MM.1S (cell line): ENCODE measurements at regions not wholly inside any gene's neighbourhood (a gene's known extent, or its start where the extent isn't known, plus 50 kb on each side); places are given as distances from the start of the nearest gene placed in this dataset.

ENCODE experiments used
- DNase-seq: peaks from one replicate; pipeline ENCODE4 v3.0.0-alpha.2; 2015
- H2AFZ ChIP-seq: fragments of 300-600 bp; sonication (generic); 2 replicates; pipeline ENCODE4 v1.6.0; 2016; ENCODE audit warnings: antibody characterized with exemption, low read length
- H3F3A ChIP-seq: fragments of 300-600 bp; sonication (generic); 2 replicates; pipeline ENCODE4 v1.6.1; 2016; ENCODE audit warnings: mild to moderate bottlenecking, antibody characterized with exemption, low read length, moderate library complexity, mixed read lengths; ENCODE audit not compliant: insufficient read depth
- H3K27ac ChIP-seq: fragments of 300-600 bp; sonication (generic); 2 replicates; pipeline ENCODE4 v1.5.1; 2016; ENCODE audit warnings: mild to moderate bottlenecking, low read length
- H3K27me3 ChIP-seq: fragments of 300-600 bp; sonication (generic); replicated peaks from 2 replicates; pipeline ENCODE4 v1.6.0; 2016; ENCODE audit warnings: low read length; ENCODE audit not compliant: insufficient read depth
- H3K36me3 ChIP-seq: fragments of 300-600 bp; sonication (generic); replicated peaks from 2 replicates; pipeline ENCODE4 v1.6.1; 2016; ENCODE audit warnings: mild to moderate bottlenecking, low read length, mixed read lengths; ENCODE audit not compliant: insufficient read depth
- H3K4me1 ChIP-seq: fragments of 300-600 bp; sonication (generic); 2 replicates; pipeline ENCODE4 v1.6.1; 2016; ENCODE audit warnings: low read length, mixed read lengths
- H3K4me2 ChIP-seq: fragments of 300-600 bp; sonication (generic); 2 replicates; pipeline ENCODE4 v1.6.0; 2016; ENCODE audit warnings: low read depth, low read length
- H3K4me3 ChIP-seq: fragments of 300-600 bp; sonication (generic); 2 replicates; pipeline ENCODE4 v1.5.1; 2016; ENCODE audit warnings: low read length, mixed read lengths
- H3K79me2 ChIP-seq: fragments of 300-600 bp; sonication (generic); 2 replicates; pipeline ENCODE4 v1.6.1; 2016; ENCODE audit warnings: mixed run types, low read length, mixed read lengths
- H3K9ac ChIP-seq: fragments of 300-600 bp; sonication (generic); 2 replicates; pipeline ENCODE4 v1.6.1; 2016; ENCODE audit warnings: low read length, mixed read lengths
- H3K9me2 ChIP-seq: fragments of 300-600 bp; sonication (generic); replicated peaks from 2 replicates; pipeline ENCODE4 v1.6.1; 2016; ENCODE audit warnings: mild to moderate bottlenecking, low read length, mixed read lengths; ENCODE audit not compliant: insufficient read depth
- H3K9me3 ChIP-seq: fragments of 300-600 bp; sonication (generic); replicated peaks from 2 replicates; pipeline ENCODE4 v1.6.1; 2016; ENCODE audit warnings: mild to moderate bottlenecking, low read length, mixed read lengths; ENCODE audit not compliant: insufficient read depth
- H4K20me1 ChIP-seq: fragments of 300-600 bp; sonication (generic); 2 replicates; pipeline ENCODE4 v1.6.1; 2016; ENCODE audit warnings: mild to moderate bottlenecking, low read length, moderate library complexity, mixed read lengths; ENCODE audit not compliant: insufficient read depth
- EZH2 ChIP-seq: fragments of 300-600 bp; sonication (generic); optimal IDR thresholded peaks from 2 replicates; pipeline ENCODE3; 2017; ENCODE audit warnings: low read depth, mild to moderate bottlenecking, antibody characterized with exemption, low read length, mixed read lengths
- EZH2phosphoT487 ChIP-seq: fragments of 300-600 bp; sonication (generic); IDR thresholded peaks from 2 replicates; pipeline ENCODE4 v1.6.1; 2018; ENCODE audit warnings: antibody characterized with exemption, low read length
- TF ChIP-seq, protein P1 (sequence below): fragments of 300-600 bp; sonication (generic); IDR thresholded peaks from 2 replicates; pipeline ENCODE4 v1.5.1; 2016; ENCODE audit warnings: antibody characterized with exemption, low read length, mixed read lengths

DNA sequence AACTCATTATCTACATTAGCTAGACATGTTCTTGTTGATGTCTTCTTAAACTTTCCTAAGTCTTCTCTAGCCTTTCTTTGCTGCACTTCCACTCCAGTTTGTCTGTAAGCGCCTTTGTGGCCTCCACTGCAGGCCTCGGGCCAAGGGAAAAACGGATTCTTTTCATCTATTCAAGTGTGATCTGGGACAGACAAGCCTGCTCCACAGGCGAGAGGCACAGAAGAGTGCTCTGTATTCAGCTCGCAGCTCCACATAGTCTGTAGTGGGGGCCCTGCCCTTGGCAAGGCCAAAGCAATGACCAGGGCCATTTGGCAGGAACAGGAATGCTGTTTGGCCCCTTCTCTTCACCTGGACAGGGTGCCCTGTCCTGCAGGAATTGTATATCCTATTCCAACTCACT is 84.1 kb upstream of the BARX2 start:
- Histone ChIP-seq H2AFZ (no peak overlapping the region), H3K4me2 (no peak overlapping the region), H3K79me2 (no peaks in the 10 kb centered on the region), H3K4me1 (no peaks in the 10 kb centered on the region), H3K27ac (no peak overlapping the region), H3K9me3 (no peaks in the 10 kb centered on the region), H3F3A (no peaks in the 10 kb centered on the region), H3K9ac (no peak overlapping the region), H3K9me2 (no peaks in the 10 kb centered on the region), H3K27me3 (no peaks in the 10 kb centered on the region), H4K20me1 (no peaks in the 10 kb centered on the region), H3K4me3 (no peak overlapping the region), H3K36me3 (no peaks in the 10 kb centered on the region)
- no peak for TF ChIP-seq EZH2
- no peak for TF ChIP-seq EZH2phosphoT487
- TF ChIP-seq, protein P1, sequence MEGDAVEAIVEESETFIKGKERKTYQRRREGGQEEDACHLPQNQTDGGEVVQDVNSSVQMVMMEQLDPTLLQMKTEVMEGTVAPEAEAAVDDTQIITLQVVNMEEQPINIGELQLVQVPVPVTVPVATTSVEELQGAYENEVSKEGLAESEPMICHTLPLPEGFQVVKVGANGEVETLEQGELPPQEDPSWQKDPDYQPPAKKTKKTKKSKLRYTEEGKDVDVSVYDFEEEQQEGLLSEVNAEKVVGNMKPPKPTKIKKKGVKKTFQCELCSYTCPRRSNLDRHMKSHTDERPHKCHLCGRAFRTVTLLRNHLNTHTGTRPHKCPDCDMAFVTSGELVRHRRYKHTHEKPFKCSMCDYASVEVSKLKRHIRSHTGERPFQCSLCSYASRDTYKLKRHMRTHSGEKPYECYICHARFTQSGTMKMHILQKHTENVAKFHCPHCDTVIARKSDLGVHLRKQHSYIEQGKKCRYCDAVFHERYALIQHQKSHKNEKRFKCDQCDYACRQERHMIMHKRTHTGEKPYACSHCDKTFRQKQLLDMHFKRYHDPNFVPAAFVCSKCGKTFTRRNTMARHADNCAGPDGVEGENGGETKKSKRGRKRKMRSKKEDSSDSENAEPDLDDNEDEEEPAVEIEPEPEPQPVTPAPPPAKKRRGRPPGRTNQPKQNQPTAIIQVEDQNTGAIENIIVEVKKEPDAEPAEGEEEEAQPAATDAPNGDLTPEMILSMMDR: no peak
- DNase-seq: no peak

DNA sequence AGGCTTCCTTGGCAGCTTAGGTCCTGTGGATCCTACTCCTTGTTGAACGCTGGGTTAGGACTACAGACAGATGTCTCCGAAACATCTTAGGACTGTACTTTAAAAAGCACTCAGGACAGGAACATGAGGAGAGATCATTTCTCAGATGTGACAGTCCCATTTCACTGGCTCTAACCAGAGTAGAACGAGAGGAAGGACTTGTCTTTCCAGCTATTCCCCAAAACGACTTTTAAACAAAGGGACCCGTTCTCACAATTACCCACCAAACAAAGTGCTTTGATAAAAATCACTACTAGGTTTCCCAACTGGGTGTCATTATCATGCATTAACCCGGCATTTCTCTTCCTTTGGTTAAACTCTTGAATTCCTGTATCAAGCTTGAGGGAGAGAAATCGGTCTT is 84.7 kb upstream of the BARX2 start:
- Histone ChIP-seq H3K27me3 (no peaks in the 10 kb centered on the region), H3F3A (no peaks in the 10 kb centered on the region), H3K4me1 (no peaks in the 10 kb centered on the region), H3K9ac (no peak overlapping the region), H3K4me3 (no peak overlapping the region), H3K79me2 (no peaks in the 10 kb centered on the region), H3K27ac (no peak overlapping the region), H3K36me3 (no peaks in the 10 kb centered on the region), H3K9me3 (no peaks in the 10 kb centered on the region), H4K20me1 (no peaks in the 10 kb centered on the region), H2AFZ (no peak overlapping the region), H3K4me2 (no peak overlapping the region), H3K9me2 (no peaks in the 10 kb centered on the region)
- no peak for DNase-seq
- TF ChIP-seq EZH2phosphoT487 (no peak), EZH2 (no peak)
- TF ChIP-seq, protein P1: no peak

DNA sequence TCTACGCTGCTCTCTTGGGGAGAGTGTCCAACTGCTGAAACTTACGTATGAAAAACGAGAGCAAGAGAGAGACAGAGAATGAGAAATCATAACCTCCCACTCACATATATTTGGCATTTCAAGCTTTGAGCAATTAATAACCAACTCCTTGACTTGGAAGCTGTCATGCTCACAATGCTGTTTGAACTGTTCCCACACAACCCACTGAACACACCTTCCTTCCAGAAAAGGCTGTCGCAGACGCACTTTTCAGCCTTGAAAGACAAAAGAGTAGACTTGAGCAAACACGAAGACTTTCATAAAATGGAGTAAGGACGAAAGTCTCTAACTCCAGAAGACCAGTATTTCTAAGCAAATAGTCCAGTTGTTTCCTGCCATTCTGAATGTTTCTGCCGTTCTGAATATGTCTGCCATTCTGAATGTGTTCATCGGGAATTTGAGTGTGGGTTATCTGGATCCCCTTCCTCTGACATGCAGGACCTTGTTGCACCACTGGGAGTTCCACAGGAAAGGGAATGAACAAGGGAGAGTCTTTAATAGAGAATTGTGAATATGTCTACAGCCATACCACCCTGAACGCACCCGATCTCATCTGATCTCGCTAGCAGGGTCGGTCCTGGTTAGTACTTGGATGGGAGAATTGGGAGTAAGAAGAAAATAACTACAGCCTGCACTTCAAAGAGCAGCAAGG is 86.2 kb upstream of the BARX2 start:
- Histone ChIP-seq H3K4me1 (no peaks in the 10 kb centered on the region), H4K20me1 (no peaks in the 10 kb centered on the region), H3K9ac (no peak overlapping the region), H3F3A (no peaks in the 10 kb centered on the region), H3K27ac (no peak overlapping the region), H3K4me2 (no peak overlapping the region), H3K27me3 (no peaks in the 10 kb centered on the region), H3K79me2 (no peaks in the 10 kb centered on the region), H3K9me3 (no peaks in the 10 kb centered on the region), H3K4me3 (no peak overlapping the region), H3K9me2 (no peaks in the 10 kb centered on the region), H2AFZ (no peak overlapping the region), H3K36me3 (no peaks in the 10 kb centered on the region)
- TF ChIP-seq EZH2phosphoT487 (no peak), EZH2 (no peak)
- TF ChIP-seq, protein P1: no peak
- DNase-seq: no peak
